A673 (cell line): ENCODE measurements at regions not wholly inside any gene's neighbourhood (a gene's known extent, or its start where the extent isn't known, plus 50 kb on each side); places are given as distances from the start of the nearest gene placed in this dataset.

ENCODE experiments used
- BruUV-seq: library from RNA; stranded (reverse); fragments of 400-500 nt; replicated peaks from 2 replicates; lab custom pipeline; 2021; lab: Mats Ljungman, UMichigan
- CTCF ChIA-PET: fragments of 300-600 bp; sonication (Branson Sonifier 250); formaldehyde crosslinking; loops from one replicate; lab custom pipeline; 2022; ENCODE audit warnings: antibody characterized with exemption; lab: Charles Lee
- POLR2A ChIA-PET: fragments of 300-600 bp; sonication (Branson Sonifier 250); formaldehyde crosslinking; loops from one replicate; lab custom pipeline; 2022; ENCODE audit warnings: antibody characterized with exemption; ENCODE audit not compliant: low non-redundant PET; lab: Charles Lee
- DNase-seq: peaks from one replicate; pipeline ENCODE4 v3.0.0-alpha.2; 2015; ENCODE audit warnings: low spot score
- H3K27ac ChIP-seq: fragments of 200-600 bp; sonication (generic); 2 replicates; pipeline ENCODE4 v1.5.1; 2016; ENCODE audit warnings: mixed run types, low read depth, mild to moderate bottlenecking, mixed read lengths, antibody characterized with exemption, low read length; ENCODE audit not compliant: poor library complexity, severe bottlenecking
- H3K27me3 ChIP-seq: fragments of 200-600 bp; sonication (generic); replicated peaks from 2 replicates; pipeline ENCODE4 v1.6.1; 2017; ENCODE audit warnings: mixed run types, low read depth, mild to moderate bottlenecking, mixed read lengths, antibody characterized with exemption, low read length; ENCODE audit not compliant: insufficient read depth, poor library complexity
- H3K36me3 ChIP-seq: fragments of 200-600 bp; sonication (generic); 2 replicates; pipeline ENCODE4 v1.6.1; 2016; ENCODE audit warnings: mixed run types, mild to moderate bottlenecking, mixed read lengths, antibody characterized with exemption, low read length; ENCODE audit not compliant: insufficient read depth, poor library complexity, severe bottlenecking
- H3K4me1 ChIP-seq: fragments of 200-600 bp; sonication (generic); 2 replicates; pipeline ENCODE4 v1.6.1; 2017; ENCODE audit warnings: mixed run types, mild to moderate bottlenecking, mixed read lengths, antibody characterized with exemption, low read length; ENCODE audit not compliant: insufficient read depth, poor library complexity, severe bottlenecking
- H3K4me3 ChIP-seq: fragments of 200-600 bp; sonication (generic); 2 replicates; pipeline ENCODE4 v1.5.1; 2016; ENCODE audit warnings: low read depth, mixed run types, mild to moderate bottlenecking, mixed read lengths, low read length; ENCODE audit not compliant: poor library complexity, severe bottlenecking
- H3K9me3 ChIP-seq: fragments of 200-600 bp; sonication (generic); 2 replicates; pipeline ENCODE4 v1.6.1; 2016; ENCODE audit warnings: mixed run types, low read depth, mild to moderate bottlenecking, mixed read lengths, antibody characterized with exemption, low read length; ENCODE audit not compliant: poor library complexity, severe bottlenecking
- CTCF ChIP-seq: fragments of 300-800, 200-600 bp; sonication (generic); conservative IDR thresholded peaks from 2 replicates; pipeline ENCODE4 v1.5.1; 2017; ENCODE audit warnings: low read depth, mild to moderate bottlenecking, antibody characterized with exemption, low read length, moderate library complexity, mixed read lengths
- EZH2 ChIP-seq: fragments of 200-600 bp; sonication (generic); IDR thresholded peaks from 2 replicates; pipeline ENCODE4 v1.6.1; 2017; ENCODE audit warnings: borderline replicate concordance, low read depth, mild to moderate bottlenecking, mixed read lengths, antibody characterized with exemption, low read length; ENCODE audit not compliant: poor library complexity, severe bottlenecking
- intact Hi-C: fragments of 100-400 bp; cut with micrococcal nuclease; formaldehyde crosslinking; loops from one replicate; pipeline ENCODE4 v1.10.0; 2022; ENCODE audit not compliant: unreplicated experiment

- BruUV-seq = no TSS peak
- Histone ChIP-seq H3K4me1 (peaks cover 10% of the 10 kb centered on the region), H3K27ac (no peak overlapping the region), H3K36me3 (no peaks in the 10 kb centered on the region), H3K4me3 (no peak overlapping the region), H3K9me3 (no peaks in the 10 kb centered on the region), H3K27me3 (peaks cover 4% of the 10 kb centered on the region)
- ChIA-PET CTCF (no interaction called here), POLR2A (no interaction called here)
- no peak for DNase-seq
- intact Hi-C loops = no loop called here
- no peak for TF ChIP-seq EZH2
- TF ChIP-seq CTCF = no peak
Measured at GRCh38 chr22:49721211-49721763, 106.4 kb downstream of the BRD1 start.

- Histone ChIP-seq H3K4me3 (no peak overlapping the region), H3K36me3 (no peaks in the 10 kb centered on the region), H3K4me1 (peaks cover 10% of the 10 kb centered on the region), H3K9me3 (no peaks in the 10 kb centered on the region), H3K27ac (no peak overlapping the region), H3K27me3 (no peaks in the 10 kb centered on the region)
- TF ChIP-seq CTCF (no peak), EZH2 (no peak)
- ChIA-PET POLR2A (no interaction called here), CTCF (no interaction called here)
- BruUV-seq = no TSS peak
- no peak for DNase-seq
- intact Hi-C loops = no loop called here
Measured at GRCh38 chr22:49720279-49720959, 107.3 kb downstream of the BRD1 start.

GRCh38 chr22:49719046-49719445, 108.6 kb downstream of the BRD1 start:
- ChIA-PET CTCF (no interaction called here), POLR2A (no interaction called here)
- no peaks in the 10 kb centered on the region for H3K27me3 ChIP-seq
- TF ChIP-seq CTCF (no peak), EZH2 (no peak)
- no peaks in the 10 kb centered on the region for H3K36me3 ChIP-seq
- DNase-seq = no peak
- H3K4me3 ChIP-seq = no peak overlapping the region
- no TSS peak for BruUV-seq
- intact Hi-C loops = no loop called here
- no peaks in the 10 kb centered on the region for H3K4me1 ChIP-seq
- no peak overlapping the region for H3K27ac ChIP-seq
- no peaks in the 10 kb centered on the region for H3K9me3 ChIP-seq
